Panc1 (cell line): ENCODE measurements at regions not wholly inside any gene's neighbourhood (a gene's known extent, or its start where the extent isn't known, plus 50 kb on each side); places are given as distances from the start of the nearest gene placed in this dataset.

Source experiments
- ATAC-seq: fragments of 200-7000 bp; cut with Tn5 transposase; 2 replicates; pipeline ENCODE4 v1.9.1; 2020; ENCODE audit warnings: mild to moderate bottlenecking, moderate library complexity
- BruUV-seq: library from RNA; stranded (reverse); fragments of 400-500 nt; replicated peaks from 2 replicates; lab custom pipeline; 2021; lab: Mats Ljungman, UMichigan
- CTCF ChIA-PET: fragments of 300-600 bp; sonication (Branson Sonifier 250); formaldehyde crosslinking; loops from one replicate; lab custom pipeline; 2022; ENCODE audit warnings: antibody characterized with exemption; lab: Charles Lee
- POLR2A ChIA-PET: fragments of 300-600 bp; sonication (Branson Sonifier 250); formaldehyde crosslinking; loops from one replicate; lab custom pipeline; 2022; ENCODE audit warnings: antibody characterized with exemption; lab: Charles Lee
- DNase-seq: peaks from one replicate; pipeline ENCODE4 v3.0.0-alpha.2; 2010; ENCODE audit warnings: low read depth, low spot score
- H3K27ac ChIP-seq: 2 replicates; pipeline ENCODE4 v1.5.1; 2011; ENCODE audit warnings: mild to moderate bottlenecking, low read length, inconsistent platforms
- H3K27me3 ChIP-seq: fragments of 200-500 bp; sonication (Bioruptor generic); 2 replicates; pipeline ENCODE4 v1.6.0; 2014; ENCODE audit warnings: low read length, inconsistent platforms; ENCODE audit not compliant: control insufficient read depth, insufficient read depth
- H3K36me3 ChIP-seq: fragments of 200-500 bp; sonication (Bioruptor generic); 2 replicates; pipeline ENCODE4 v1.5.1; 2014; ENCODE audit warnings: inconsistent platforms, mild to moderate bottlenecking, low read length, moderate library complexity; ENCODE audit not compliant: control insufficient read depth, insufficient read depth
- H3K4me1 ChIP-seq: 2 replicates; pipeline ENCODE4 v1.5.1; 2011; ENCODE audit warnings: inconsistent platforms, mild to moderate bottlenecking, low read length, moderate library complexity; ENCODE audit not compliant: control insufficient read depth, insufficient read depth
- H3K4me3 ChIP-seq, 2 experiments: 2 replicates each; pipeline ENCODE4 v1.5.1; 2011 to 2012; ENCODE audit warnings: low read depth in 2 of 2, low read length in 2 of 2, mild to moderate bottlenecking in 2 of 2, inconsistent platforms in 1 of 2, moderate library complexity in 1 of 2
- H3K9me3 ChIP-seq: fragments of 200-500 bp; sonication (Bioruptor generic); 2 replicates; pipeline ENCODE4 v1.5.1; 2014; ENCODE audit warnings: low read depth, mild to moderate bottlenecking, inconsistent platforms, low read length, moderate library complexity; ENCODE audit not compliant: control insufficient read depth, insufficient read depth
- CTCF ChIP-seq: fragments of 450-650 bp; IDR thresholded peaks from 2 replicates; pipeline ENCODE4 v1.5.1; 2017; ENCODE audit warnings: mild to moderate bottlenecking
- POLR2AphosphoS5 ChIP-seq: IDR thresholded peaks from 2 replicates; pipeline ENCODE4 v1.6.1; 2012; ENCODE audit warnings: mild to moderate bottlenecking, low read depth, low read length, moderate library complexity
- REST ChIP-seq, 2 experiments: IDR thresholded peaks; 2 replicates each; pipeline ENCODE4 v1.6.1; 2011 to 2012; ENCODE audit warnings: low read depth in 2 of 2, control low read depth in 1 of 2, low read length in 1 of 2, mild to moderate bottlenecking in 1 of 2, moderate library complexity in 1 of 2; ENCODE audit not compliant: insufficient read depth in 1 of 2
- SIN3A ChIP-seq: IDR thresholded peaks from 2 replicates; pipeline ENCODE4 v1.6.1; 2012; ENCODE audit warnings: low read depth, mild to moderate bottlenecking, low read length, moderate library complexity, borderline replicate concordance; ENCODE audit not compliant: insufficient read depth
- TCF7L2 ChIP-seq: IDR thresholded peaks from 2 replicates; pipeline ENCODE4 v1.6.1; 2011; ENCODE audit warnings: mild to moderate bottlenecking, low read depth, low read length, inconsistent platforms
- in situ Hi-C: cut with HindIII; loops from 2 replicates; pipeline ENCODE4 v1.10.0; 2016; ENCODE audit warnings: low sequenced_read_pairs, low pct_unique_long_range_greater_than_20kb
- intact Hi-C: fragments of 100-400 bp; cut with micrococcal nuclease; formaldehyde crosslinking; loops from one replicate; pipeline ENCODE4 v1.10.0; 2022; ENCODE audit not compliant: unreplicated experiment

- TF ChIP-seq TCF7L2 (no peak), POLR2AphosphoS5 (no peak), REST (IDR thresholded peaks at IDR 0.05; ENCODE audit: insufficient read depth in 1 of 2, low read depth in 2 of 2, low read length in 1 of 2) (no peak), SIN3A (no peak), CTCF (no peak)
Measured at GRCh38 chrX:9240956-9241355, 207.0 kb upstream of the FAM9B start.

GRCh38 chrX:9241427-9241826 lies 207.5 kb upstream of the FAM9B start:
- H3K4me3 ChIP-seq = no peak overlapping the region
- no peaks in the 10 kb centered on the region for H3K4me1 ChIP-seq
- intact Hi-C loops = no loop called here
- ChIA-PET POLR2A (no interaction called here), CTCF (no interaction called here)
- in situ Hi-C loops = no loop called here
- DNase-seq (no peak), ATAC-seq (no peak)
- H3K9me3 ChIP-seq = no peaks in the 10 kb centered on the region
- no peak overlapping the region for H3K27ac ChIP-seq
- H3K27me3 ChIP-seq = no peaks in the 10 kb centered on the region
- TF ChIP-seq SIN3A = no peak
- TF ChIP-seq TCF7L2 = no peak
- TF ChIP-seq CTCF = no peak
- TF ChIP-seq POLR2AphosphoS5 = no peak
- TF ChIP-seq REST (IDR thresholded peaks at IDR 0.05; ENCODE audit: insufficient read depth in 1 of 2, low read depth in 2 of 2, low read length in 1 of 2) = no peak
- BruUV-seq = no TSS peak
- H3K36me3 ChIP-seq = no peaks in the 10 kb centered on the region

More at GRCh38 chrX:9240956-9241355, 207.0 kb upstream of the FAM9B start:
- H3K27me3 ChIP-seq = no peaks in the 10 kb centered on the region
- DNase-seq (no peak), ATAC-seq (no peak)
- no peak overlapping the region for H3K27ac ChIP-seq
- H3K4me3 ChIP-seq = no peak overlapping the region
- in situ Hi-C loops (no loop called here), intact Hi-C loops (no loop called here)
- no peaks in the 10 kb centered on the region for H3K9me3 ChIP-seq
- H3K4me1 ChIP-seq = no peaks in the 10 kb centered on the region
- POLR2A ChIA-PET = no interaction called here
- BruUV-seq = no TSS peak
- H3K36me3 ChIP-seq = no peaks in the 10 kb centered on the region
- CTCF ChIA-PET = no interaction called here
